Ishikawa (cell line): ENCODE measurements at regions not wholly inside any gene's neighbourhood (a gene's known extent, or its start where the extent isn't known, plus 50 kb on each side); places are given as distances from the start of the nearest gene placed in this dataset.
A peak's percentile ranks its signal among the peaks of the same experiment; 100 is the strongest.

ENCODE experiments used
- CEBPB ChIP-seq: IDR thresholded peaks from 2 replicates; pipeline ENCODE4 v1.6.1; 2012
- CREB1 ChIP-seq: IDR thresholded peaks from 2 replicates; pipeline ENCODE4 v1.6.1; 2012; ENCODE audit warnings: low read depth
- EGR1 ChIP-seq: IDR thresholded peaks from 2 replicates; pipeline ENCODE4 v1.6.1; 2012
- EP300 ChIP-seq: IDR thresholded peaks from 2 replicates; pipeline ENCODE4 v1.6.1; 2012; ENCODE audit warnings: borderline replicate concordance
- FOXM1 ChIP-seq: IDR thresholded peaks from 2 replicates; pipeline ENCODE4 v1.6.1; 2012; ENCODE audit warnings: low read depth, borderline replicate concordance
- MAX ChIP-seq: IDR thresholded peaks from 2 replicates; pipeline ENCODE4 v1.6.1; 2012
- NFIC ChIP-seq: IDR thresholded peaks from 2 replicates; pipeline ENCODE4 v1.6.1; 2012
- RAD21 ChIP-seq: IDR thresholded peaks from 2 replicates; pipeline ENCODE4 v1.6.1; 2012; ENCODE audit warnings: low read depth
- REST ChIP-seq: IDR thresholded peaks from 2 replicates; pipeline ENCODE4 v1.6.1; 2012; ENCODE audit warnings: low read depth, mild to moderate bottlenecking
- TAF1 ChIP-seq: IDR thresholded peaks from 2 replicates; pipeline ENCODE4 v1.6.1; 2012; ENCODE audit warnings: low read depth, mild to moderate bottlenecking
- TCF12 ChIP-seq: IDR thresholded peaks from 2 replicates; pipeline ENCODE4 v1.6.1; 2012; ENCODE audit warnings: low read depth
- TEAD4 ChIP-seq: IDR thresholded peaks from 2 replicates; pipeline ENCODE4 v1.6.1; 2012
- USF1 ChIP-seq: IDR thresholded peaks from 2 replicates; pipeline ENCODE4 v1.6.1; 2012
- YY1 ChIP-seq: IDR thresholded peaks from 2 replicates; pipeline ENCODE4 v1.6.1; 2012; ENCODE audit warnings: low read depth
- ZBTB7A ChIP-seq: IDR thresholded peaks from 2 replicates; pipeline ENCODE4 v1.6.1; 2012; ENCODE audit warnings: low read depth

- TF ChIP-seq FOXM1 (no peak), CREB1 (no peak), YY1 (no peak), TAF1 (no peak), MAX (no peak), NFIC (no peak)
Observed at GRCh38 chr11:15660496-15660895, 545.8 kb downstream of the INSC start.

- no peak for TF ChIP-seq EGR1
- no peak for TF ChIP-seq EP300
- TF ChIP-seq YY1, result no peak
- no peak for TF ChIP-seq CREB1
- TF ChIP-seq MAX, result no peak
- no peak for TF ChIP-seq FOXM1
- TF ChIP-seq TAF1, result no peak
- no peak for TF ChIP-seq USF1
- TF ChIP-seq ZBTB7A, result no peak
- no peak for TF ChIP-seq TCF12
- no peak for TF ChIP-seq REST
- no peak for TF ChIP-seq CEBPB
- no peak for TF ChIP-seq TEAD4
- no peak for TF ChIP-seq RAD21
- TF ChIP-seq NFIC, result no peak
Observed at GRCh38 chr11:15662285-15662684, 547.6 kb downstream of the INSC start.

GRCh38 chr11:15663777-15664218 lies 549.1 kb downstream of the INSC start:
- peak; percentile 90 for TF ChIP-seq TEAD4
- TF ChIP-seq CEBPB, result peak; percentile 94
- no peak; the same call in 1 of the 2 replicates for TF ChIP-seq YY1
- TF ChIP-seq EGR1, result no peak; the same call in 1 of the 2 replicates
- peak; percentile 99 for TF ChIP-seq EP300
- TF ChIP-seq TCF12, result peak; percentile 99
- TF ChIP-seq NFIC, result peak; percentile 98
- no peak; the same call in 1 of the 2 replicates for TF ChIP-seq REST
- TF ChIP-seq TAF1, result no peak
- TF ChIP-seq RAD21, result peak; percentile 13; the same call in 1 of the 2 replicates
- TF ChIP-seq FOXM1, result peak; percentile 99
- TF ChIP-seq MAX, result no peak; the same call in 1 of the 2 replicates
- 0 out of 2 replicates have a peak, but pooled peaks have one; percentile 0 for TF ChIP-seq CREB1
- 0 out of 2 replicates have a peak, but pooled peaks have one; percentile 48 for TF ChIP-seq ZBTB7A
- no peak for TF ChIP-seq USF1

GRCh38 chr11:15665368-15665871 lies 550.7 kb downstream of the INSC start:
- peak; percentile 43; the same call in 1 of the 2 replicates for TF ChIP-seq RAD21
- TF ChIP-seq USF1, result no peak
- peak; percentile 87 for TF ChIP-seq NFIC
- peak; percentile 94 for TF ChIP-seq EP300
- peak; percentile 84 for TF ChIP-seq TEAD4
- TF ChIP-seq TCF12, result peak; percentile 92
- TF ChIP-seq ZBTB7A, result no peak
- peak; percentile 53; the same call in 1 of the 2 replicates for TF ChIP-seq CEBPB

- TF ChIP-seq USF1 (no peak), TAF1 (no peak), EP300 (no peak), CEBPB (no peak), TEAD4 (no peak), CREB1 (no peak), FOXM1 (no peak), MAX (no peak), ZBTB7A (no peak), EGR1 (no peak), REST (no peak), NFIC (no peak), RAD21 (no peak), YY1 (no peak), TCF12 (no peak)
Observed at GRCh38 chr11:15667127-15667725, 552.5 kb downstream of the INSC start.
